Ascending aorta (tissue), 2 donors: ENCODE measurements at regions not wholly inside any gene's neighbourhood (a gene's known extent, or its start where the extent isn't known, plus 50 kb on each side); places are given as distances from the start of the nearest gene placed in this dataset.

Source experiments
- DNase-seq, 2 donors: peaks; one replicate each; pipeline ENCODE4 v3.0.0-alpha.2; 2019; ENCODE audit warnings: low spot score in 2 of 2
- H3K27ac ChIP-seq, 2 donors: fragments of 200-600 bp; sonication (generic); one replicate each; pipeline ENCODE4 v1.5.1; 2016 to 2017; ENCODE audit warnings: mild to moderate bottlenecking in 1 of 2
- H3K27me3 ChIP-seq: fragments of 200-600 bp; sonication (generic); one replicate; pipeline ENCODE4 v1.5.1; 2017
- H3K36me3 ChIP-seq, 2 donors: fragments of 200-600 bp; sonication (generic); one replicate each; pipeline ENCODE4 v1.5.1; 2016
- H3K4me1 ChIP-seq, 2 donors: fragments of 200-600 bp; sonication (generic); one replicate each; pipeline ENCODE4 v1.5.1; 2016 to 2017; ENCODE audit warnings: mild to moderate bottlenecking in 1 of 2
- H3K4me3 ChIP-seq, 2 donors: fragments of 200-600 bp; sonication (generic); one replicate each; pipeline ENCODE4 v1.5.1; 2016 to 2017; ENCODE audit warnings: mild to moderate bottlenecking in 1 of 2
- H3K9me3 ChIP-seq, 2 donors: fragments of 200-600 bp; sonication (generic); one replicate each; pipeline ENCODE4 v1.5.1; 2016
- CTCF ChIP-seq, 3 experiments: fragments of 200-600 bp in 2 of 3; fragments of 450-650 bp in 1 of 3; sonication (generic) in 2 of 3; IDR thresholded peaks; one replicate each; pipeline ENCODE4 v1.5.1; 2016 to 2019; ENCODE audit warnings: antibody characterized with exemption in 3 of 3, mild to moderate bottlenecking in 1 of 3, moderate library complexity in 1 of 3
- intact Hi-C: fragments of 100-400 bp; cut with DNase I; formaldehyde crosslinking; loops from one replicate; pipeline ENCODE4 v1.15.1; 2023

GRCh38 chr18:56501896-56502295 lies 136.5 kb downstream of the TXNL1 start:
- H3K9me3 ChIP-seq: no peaks in the 10 kb centered on the region
- no peak for DNase-seq
- H3K4me1 ChIP-seq: no peaks in the 10 kb centered on the region
- H3K27ac ChIP-seq: no peak overlapping the region
- no peaks in the 10 kb centered on the region for H3K36me3 ChIP-seq
- intact Hi-C loops: no loop called here
- no peaks in the 10 kb centered on the region for H3K27me3 ChIP-seq
- TF ChIP-seq CTCF (IDR thresholded peaks at IDR 0.05): no peak
- no peak overlapping the region for H3K4me3 ChIP-seq

- intact Hi-C loops: no loop called here
- Histone ChIP-seq H3K9me3 (no peaks in the 10 kb centered on the region), H3K4me3 (no peak overlapping the region), H3K27me3 (no peaks in the 10 kb centered on the region), H3K4me1 (no peaks in the 10 kb centered on the region), H3K36me3 (no peaks in the 10 kb centered on the region), H3K27ac (no peak overlapping the region)
- no peak for TF ChIP-seq CTCF (IDR thresholded peaks at IDR 0.05)
- no peak for DNase-seq
Measured at GRCh38 chr18:56495884-56496283, 142.5 kb downstream of the TXNL1 start.

- Histone ChIP-seq H3K27ac (no peak overlapping the region), H3K27me3 (no peaks in the 10 kb centered on the region), H3K4me3 (no peak overlapping the region), H3K4me1 (no peaks in the 10 kb centered on the region), H3K36me3 (no peaks in the 10 kb centered on the region), H3K9me3 (no peaks in the 10 kb centered on the region)
- DNase-seq: no peak
- intact Hi-C loops: no loop called here
- TF ChIP-seq CTCF (IDR thresholded peaks at IDR 0.05): no peak
Measured at GRCh38 chr18:56493531-56493930, 144.9 kb downstream of the TXNL1 start.

GRCh38 chr18:56492136-56492535 lies 146.3 kb downstream of the TXNL1 start:
- no peaks in the 10 kb centered on the region for H3K9me3 ChIP-seq
- H3K36me3 ChIP-seq: no peaks in the 10 kb centered on the region
- TF ChIP-seq CTCF (IDR thresholded peaks at IDR 0.05): no peak
- H3K27ac ChIP-seq: no peak overlapping the region
- H3K27me3 ChIP-seq: no peaks in the 10 kb centered on the region
- intact Hi-C loops: no loop called here
- DNase-seq: no peak
- H3K4me3 ChIP-seq: no peak overlapping the region
- no peaks in the 10 kb centered on the region for H3K4me1 ChIP-seq

- Histone ChIP-seq H3K4me3 (no peak overlapping the region), H3K27me3 (no peaks in the 10 kb centered on the region), H3K4me1 (no peaks in the 10 kb centered on the region), H3K9me3 (no peaks in the 10 kb centered on the region), H3K27ac (no peak overlapping the region), H3K36me3 (no peaks in the 10 kb centered on the region)
- intact Hi-C loops: no loop called here
- no peak for DNase-seq
- no peak for TF ChIP-seq CTCF (IDR thresholded peaks at IDR 0.05)
Measured at GRCh38 chr18:56490942-56491341, 147.4 kb downstream of the TXNL1 start.

GRCh38 chr18:56489893-56490292 lies 148.5 kb downstream of the TXNL1 start:
- TF ChIP-seq CTCF (IDR thresholded peaks at IDR 0.05): no peak
- no peak overlapping the region for H3K27ac ChIP-seq
- DNase-seq: no peak
- no peaks in the 10 kb centered on the region for H3K9me3 ChIP-seq
- H3K27me3 ChIP-seq: no peaks in the 10 kb centered on the region
- H3K4me3 ChIP-seq: no peak overlapping the region
- intact Hi-C loops: no loop called here
- H3K4me1 ChIP-seq: no peaks in the 10 kb centered on the region
- H3K36me3 ChIP-seq: no peaks in the 10 kb centered on the region
